ENCODE measurements at regions not wholly inside any gene's neighbourhood (a gene's known extent, or its start where the extent isn't known, plus 50 kb on each side); places are given as distances from the start of the nearest gene placed in this dataset.

DNA sequence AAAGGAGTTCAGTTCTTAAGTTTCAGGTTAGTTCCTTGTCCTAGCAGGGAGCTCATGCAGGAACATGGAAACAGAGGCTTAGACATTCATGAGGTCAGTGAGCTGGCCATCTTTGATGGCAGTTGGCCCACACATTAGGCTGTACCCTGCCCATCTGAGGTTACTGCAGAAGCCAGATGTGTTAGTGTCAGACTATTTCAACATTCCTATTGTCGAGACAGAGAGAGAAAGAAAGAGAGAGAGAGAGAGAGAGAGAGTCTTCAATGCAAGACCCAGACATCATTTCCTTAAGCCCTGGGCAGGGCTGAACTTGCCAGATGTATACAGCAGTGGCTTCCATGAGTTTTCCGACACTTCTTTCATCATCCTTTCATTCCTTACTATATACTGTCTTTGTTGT is 91.3 kb downstream of the PPP1R2C start:
- DNase-seq (ENCODE audit: extremely low read depth in 1 of 4, low spot score in 3 of 4) (no peak), ATAC-seq (no peak), FAIRE-seq (no peak)
- no peaks in the 10 kb centered on the region for H3K9me1 ChIP-seq (ENCODE audit: control insufficient read depth, insufficient read depth, low read length)
- intact Hi-C loops (cut with micrococcal nuclease): no loop called here
- no peak overlapping the region for H2AFZ ChIP-seq (ENCODE audit: low read depth, low read length)
- H3K4me3 ChIP-seq: no peak overlapping the region
- H3K9me3 ChIP-seq (replicated peaks; ENCODE audit: control insufficient read depth, insufficient read depth, low read depth, low read length): no peaks in the 10 kb centered on the region
- no peaks in the 10 kb centered on the region for H3K27me3 ChIP-seq (ENCODE audit: control insufficient read depth in 2 of 2, insufficient read depth in 2 of 2, low read length in 2 of 2)
- H4K20me1 ChIP-seq (replicated peaks; ENCODE audit: control insufficient read depth, insufficient read depth, low read length): no peaks in the 10 kb centered on the region
- H3K27ac ChIP-seq (ENCODE audit: extremely low read depth, low read depth, low read length): no peak overlapping the region
- BruUV-seq (replicated peaks): no TSS peak
- H3K36me3 ChIP-seq (ENCODE audit: control insufficient read depth, insufficient read depth, low read length): no peaks in the 10 kb centered on the region
- in situ Hi-C loops (cut with MboI): no loop called here
- CTCF ChIA-PET (ENCODE audit: low intra/inter-chr PET ratio): no interaction called here
- 0% methylated on average over 2 of the region's 2 CpGs for WGBS (ENCODE audit: insufficient coverage, low coverage, missing lambda C conversion rate)
- no peak overlapping the region for H3K4me2 ChIP-seq (ENCODE audit: insufficient read depth, low read length)
- H3K79me2 ChIP-seq (ENCODE audit: control insufficient read depth, insufficient read depth, low read length): no peaks in the 10 kb centered on the region
- POLR2A ChIA-PET: no interaction called here
- H3K4me1 ChIP-seq (replicated peaks in 1 of 2; ENCODE audit: control insufficient read depth in 2 of 2, insufficient read depth in 2 of 2, low read length in 2 of 2): no peaks in the 10 kb centered on the region
- no peak overlapping the region for H3K9ac ChIP-seq (ENCODE audit: insufficient read depth in 1 of 2, low read depth in 2 of 2, low read length in 2 of 2)
- TF ChIP-seq SMARCC2 (IDR thresholded peaks at IDR 0.05; ENCODE audit: low read depth) (no peak), MBD2 (IDR thresholded peaks at IDR 0.05; ENCODE audit: borderline replicate concordance, low read depth) (no peak), KHSRP (IDR thresholded peaks at IDR 0.05) (no peak), ZNF253 (CRISPR knock-in tag; conservative IDR thresholded peaks at IDR 0.05) (no peak), ZBED1 (IDR thresholded peaks at IDR 0.05) (no peak), XRCC5 (IDR thresholded peaks at IDR 0.05; ENCODE audit: low read depth, low read length) (no peak), DPF2 (IDR thresholded peaks at IDR 0.05) (no peak), KDM4B (IDR thresholded peaks at IDR 0.05; ENCODE audit: borderline replicate concordance in 2 of 2, low read depth in 1 of 2) (no peak), HNRNPLL (IDR thresholded peaks at IDR 0.05; ENCODE audit: low read depth, low read length, poor library complexity, severe bottlenecking) (no peak), TRIM24 (IDR thresholded peaks at IDR 0.05) (no peak)
- TF ChIP-seq, protein P1, sequence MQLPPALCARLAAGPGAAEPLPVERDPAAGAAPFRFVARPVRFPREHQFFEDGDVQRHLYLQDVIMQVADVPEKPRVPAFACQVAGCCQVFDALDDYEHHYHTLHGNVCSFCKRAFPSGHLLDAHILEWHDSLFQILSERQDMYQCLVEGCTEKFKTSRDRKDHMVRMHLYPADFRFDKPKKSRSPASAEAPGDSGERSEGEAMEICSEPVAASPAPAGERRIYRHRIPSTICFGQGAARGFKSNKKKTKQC (CRISPR knock-in tag; IDR thresholded peaks at IDR 0.05): no peak
- TF ChIP-seq, protein P2, sequence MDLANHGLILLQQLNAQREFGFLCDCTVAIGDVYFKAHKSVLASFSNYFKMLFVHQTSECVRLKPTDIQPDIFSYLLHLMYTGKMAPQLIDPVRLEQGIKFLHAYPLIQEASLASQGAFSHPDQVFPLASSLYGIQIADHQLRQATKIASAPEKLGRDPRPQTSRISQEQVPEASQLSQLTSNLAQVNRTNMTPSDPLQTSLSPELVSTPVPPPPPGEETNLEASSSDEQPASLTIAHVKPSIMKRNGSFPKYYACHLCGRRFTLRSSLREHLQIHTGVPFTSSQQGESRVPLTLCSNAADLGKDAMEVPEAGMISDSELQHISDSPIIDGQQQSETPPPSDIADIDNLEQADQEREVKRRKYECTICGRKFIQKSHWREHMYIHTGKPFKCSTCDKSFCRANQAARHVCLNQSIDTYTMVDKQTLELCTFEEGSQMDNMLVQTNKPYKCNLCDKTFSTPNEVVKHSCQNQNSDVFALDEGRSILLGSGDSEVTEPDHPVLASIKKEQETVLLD (IDR thresholded peaks at IDR 0.05): no peak
- TF ChIP-seq, protein P3, sequence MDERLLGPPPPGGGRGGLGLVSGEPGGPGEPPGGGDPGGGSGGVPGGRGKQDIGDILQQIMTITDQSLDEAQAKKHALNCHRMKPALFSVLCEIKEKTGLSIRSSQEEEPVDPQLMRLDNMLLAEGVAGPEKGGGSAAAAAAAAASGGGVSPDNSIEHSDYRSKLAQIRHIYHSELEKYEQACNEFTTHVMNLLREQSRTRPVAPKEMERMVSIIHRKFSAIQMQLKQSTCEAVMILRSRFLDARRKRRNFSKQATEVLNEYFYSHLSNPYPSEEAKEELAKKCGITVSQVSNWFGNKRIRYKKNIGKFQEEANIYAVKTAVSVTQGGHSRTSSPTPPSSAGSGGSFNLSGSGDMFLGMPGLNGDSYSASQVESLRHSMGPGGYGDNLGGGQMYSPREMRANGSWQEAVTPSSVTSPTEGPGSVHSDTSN (CRISPR knock-in tag; IDR thresholded peaks at IDR 0.05; ENCODE audit: low read depth): no peak
- TF ChIP-seq, protein P3 (tag; conservative IDR thresholded peaks at IDR 0.05; ENCODE audit: low read depth): no peak
- TF ChIP-seq, protein P4, sequence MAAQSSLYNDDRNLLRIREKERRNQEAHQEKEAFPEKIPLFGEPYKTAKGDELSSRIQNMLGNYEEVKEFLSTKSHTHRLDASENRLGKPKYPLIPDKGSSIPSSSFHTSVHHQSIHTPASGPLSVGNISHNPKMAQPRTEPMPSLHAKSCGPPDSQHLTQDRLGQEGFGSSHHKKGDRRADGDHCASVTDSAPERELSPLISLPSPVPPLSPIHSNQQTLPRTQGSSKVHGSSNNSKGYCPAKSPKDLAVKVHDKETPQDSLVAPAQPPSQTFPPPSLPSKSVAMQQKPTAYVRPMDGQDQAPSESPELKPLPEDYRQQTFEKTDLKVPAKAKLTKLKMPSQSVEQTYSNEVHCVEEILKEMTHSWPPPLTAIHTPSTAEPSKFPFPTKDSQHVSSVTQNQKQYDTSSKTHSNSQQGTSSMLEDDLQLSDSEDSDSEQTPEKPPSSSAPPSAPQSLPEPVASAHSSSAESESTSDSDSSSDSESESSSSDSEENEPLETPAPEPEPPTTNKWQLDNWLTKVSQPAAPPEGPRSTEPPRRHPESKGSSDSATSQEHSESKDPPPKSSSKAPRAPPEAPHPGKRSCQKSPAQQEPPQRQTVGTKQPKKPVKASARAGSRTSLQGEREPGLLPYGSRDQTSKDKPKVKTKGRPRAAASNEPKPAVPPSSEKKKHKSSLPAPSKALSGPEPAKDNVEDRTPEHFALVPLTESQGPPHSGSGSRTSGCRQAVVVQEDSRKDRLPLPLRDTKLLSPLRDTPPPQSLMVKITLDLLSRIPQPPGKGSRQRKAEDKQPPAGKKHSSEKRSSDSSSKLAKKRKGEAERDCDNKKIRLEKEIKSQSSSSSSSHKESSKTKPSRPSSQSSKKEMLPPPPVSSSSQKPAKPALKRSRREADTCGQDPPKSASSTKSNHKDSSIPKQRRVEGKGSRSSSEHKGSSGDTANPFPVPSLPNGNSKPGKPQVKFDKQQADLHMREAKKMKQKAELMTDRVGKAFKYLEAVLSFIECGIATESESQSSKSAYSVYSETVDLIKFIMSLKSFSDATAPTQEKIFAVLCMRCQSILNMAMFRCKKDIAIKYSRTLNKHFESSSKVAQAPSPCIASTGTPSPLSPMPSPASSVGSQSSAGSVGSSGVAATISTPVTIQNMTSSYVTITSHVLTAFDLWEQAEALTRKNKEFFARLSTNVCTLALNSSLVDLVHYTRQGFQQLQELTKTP (IDR thresholded peaks at IDR 0.05; ENCODE audit: low read depth in 1 of 2, partially characterized antibody in 2 of 2): no peak
